Cardiac fibroblast (primary cell): ENCODE measurements at regions not wholly inside any gene's neighbourhood (a gene's known extent, or its start where the extent isn't known, plus 50 kb on each side); places are given as distances from the start of the nearest gene placed in this dataset.
"Not testable (repeated sequence)": the region's sequence is repeated elsewhere in the genome, so short reads cannot be mapped to it uniquely, and the experiment has no call there.

Experiments used
- DNase-seq, 2 donors: peaks; one replicate each; pipeline versions ENCODE4 v3.0.0 to v3.0.0-alpha.2; 2010; ENCODE audit warnings: low read depth in 2 of 2
- H3K4me3 ChIP-seq, 2 donors: replicated peaks in 1 of 2; 1 replicate in 1 of 2; 2 replicates in 1 of 2; pipeline ENCODE4 v1.5.1; 2011; ENCODE audit warnings: low read depth in 2 of 2, low read length in 2 of 2, mild to moderate bottlenecking in 2 of 2, moderate library complexity in 1 of 2
- TF ChIP-seq, protein P1 (sequence below): IDR thresholded peaks from one replicate; pipeline ENCODE4 v1.5.1; 2011; ENCODE audit warnings: low read depth, mild to moderate bottlenecking, low read length, inconsistent platforms

- H3K4me3 ChIP-seq = no peak overlapping the region
- DNase-seq = no peak
- TF ChIP-seq, protein P1, sequence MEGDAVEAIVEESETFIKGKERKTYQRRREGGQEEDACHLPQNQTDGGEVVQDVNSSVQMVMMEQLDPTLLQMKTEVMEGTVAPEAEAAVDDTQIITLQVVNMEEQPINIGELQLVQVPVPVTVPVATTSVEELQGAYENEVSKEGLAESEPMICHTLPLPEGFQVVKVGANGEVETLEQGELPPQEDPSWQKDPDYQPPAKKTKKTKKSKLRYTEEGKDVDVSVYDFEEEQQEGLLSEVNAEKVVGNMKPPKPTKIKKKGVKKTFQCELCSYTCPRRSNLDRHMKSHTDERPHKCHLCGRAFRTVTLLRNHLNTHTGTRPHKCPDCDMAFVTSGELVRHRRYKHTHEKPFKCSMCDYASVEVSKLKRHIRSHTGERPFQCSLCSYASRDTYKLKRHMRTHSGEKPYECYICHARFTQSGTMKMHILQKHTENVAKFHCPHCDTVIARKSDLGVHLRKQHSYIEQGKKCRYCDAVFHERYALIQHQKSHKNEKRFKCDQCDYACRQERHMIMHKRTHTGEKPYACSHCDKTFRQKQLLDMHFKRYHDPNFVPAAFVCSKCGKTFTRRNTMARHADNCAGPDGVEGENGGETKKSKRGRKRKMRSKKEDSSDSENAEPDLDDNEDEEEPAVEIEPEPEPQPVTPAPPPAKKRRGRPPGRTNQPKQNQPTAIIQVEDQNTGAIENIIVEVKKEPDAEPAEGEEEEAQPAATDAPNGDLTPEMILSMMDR = no peak
Observed at GRCh38 chr6:126963077-126963809, 155.2 kb upstream of the RSPO3 start.

- TF ChIP-seq, protein P1 = no peak
- H3K4me3 ChIP-seq = no peak overlapping the region
- no peak for DNase-seq
Observed at GRCh38 chr6:126967296-126968005, 151.0 kb upstream of the RSPO3 start.

GRCh38 chr6:126976253-126976797 lies 142.1 kb upstream of the RSPO3 start:
- TF ChIP-seq, protein P1 = no peak
- DNase-seq = no peak
- H3K4me3 ChIP-seq = no peak overlapping the region

- no peak overlapping the region for H3K4me3 ChIP-seq
- TF ChIP-seq, protein P1 = no peak
- no peak for DNase-seq
Observed at GRCh38 chr6:126983779-126984178, 134.7 kb upstream of the RSPO3 start.

- not testable (repeated sequence) for H3K4me3 ChIP-seq, DNase-seq
Observed at GRCh38 chr6:126988125-126988524, 130.3 kb upstream of the RSPO3 start.

- no peak overlapping the region for H3K4me3 ChIP-seq
- TF ChIP-seq, protein P1 = no peak
- no peak for DNase-seq
Observed at GRCh38 chr6:127000631-127001030, 117.8 kb upstream of the RSPO3 start.

DNA sequence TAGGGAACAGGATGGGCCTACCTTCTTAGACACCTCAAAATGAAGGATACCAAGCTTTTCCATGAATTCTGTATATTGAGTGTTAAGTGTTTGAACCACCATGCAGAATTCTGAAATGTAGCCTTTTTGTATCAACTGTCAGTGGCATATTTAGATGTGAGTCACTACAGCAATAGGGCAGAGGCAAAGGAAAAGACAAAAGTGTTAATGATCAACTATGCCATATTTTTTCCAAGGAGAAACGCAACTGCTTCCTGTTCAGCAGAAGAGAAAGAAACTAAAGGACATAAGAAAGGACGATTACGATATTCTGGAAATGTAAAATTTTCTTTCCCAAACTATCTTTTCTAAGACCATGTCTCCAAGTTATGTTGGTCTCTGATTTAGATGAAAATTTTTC lies 104.6 kb upstream of the RSPO3 start:
- no peak overlapping the region for H3K4me3 ChIP-seq
- no peak for DNase-seq
- TF ChIP-seq, protein P1 = no peak
